ENCODE measurements at regions not wholly inside any gene's neighbourhood (a gene's known extent, or its start where the extent isn't known, plus 50 kb on each side); places are given as distances from the start of the nearest gene placed in this dataset.

GRCh38 chr17:63311416-63311937 is 134.6 kb downstream of the CYB561 start:
- no peak for TF ChIP-seq POLR2A (IDR thresholded peaks at IDR 0.05)
- TF ChIP-seq CTCF (IDR thresholded peaks at IDR 0.05): no peak
- no peaks in the 10 kb centered on the region for H3K36me3 ChIP-seq
- intact Hi-C loops (cut with DNase I): no loop called here

GRCh38 chr17:63314761-63315160 is 131.3 kb downstream of the CYB561 start:
- intact Hi-C loops (cut with DNase I): no loop called here

More at GRCh38 chr17:63311416-63311937, 134.6 kb downstream of the CYB561 start:
- no peaks in the 10 kb centered on the region for H3K4me1 ChIP-seq
- H3K9me3 ChIP-seq: no peaks in the 10 kb centered on the region
- no peak overlapping the region for H3K27ac ChIP-seq
- no peaks in the 10 kb centered on the region for H3K27me3 ChIP-seq
- H3K4me3 ChIP-seq (replicated peaks in 1 of 3): no peak overlapping the region
- DNase-seq: no peak

GRCh38 chr17:63316100-63316499 is 130.0 kb downstream of the CYB561 start:
- intact Hi-C loops (cut with DNase I): no loop called here
- DNase-seq: no peak

More at GRCh38 chr17:63314761-63315160, 131.3 kb downstream of the CYB561 start:
- no peak for TF ChIP-seq CTCF (IDR thresholded peaks at IDR 0.05)
- TF ChIP-seq POLR2A (IDR thresholded peaks at IDR 0.05): no peak
- no peaks in the 10 kb centered on the region for H3K4me1 ChIP-seq
- no peaks in the 10 kb centered on the region for H3K36me3 ChIP-seq
- H3K4me3 ChIP-seq (replicated peaks in 1 of 3): no peak overlapping the region
- no peaks in the 10 kb centered on the region for H3K9me3 ChIP-seq
- no peak for DNase-seq
- H3K27ac ChIP-seq: no peak overlapping the region
- WGBS, 2 donors: 80 to 86% methylated on average over 10 of the region's 10 CpGs
- H3K27me3 ChIP-seq: no peaks in the 10 kb centered on the region

GRCh38 chr17:63317166-63317840 is 128.8 kb downstream of the CYB561 start:
- Histone ChIP-seq H3K27me3 (no peaks in the 10 kb centered on the region), H3K4me3 (replicated peaks in 1 of 3) (no peak overlapping the region), H3K27ac (no peak overlapping the region), H3K9me3 (no peaks in the 10 kb centered on the region), H3K36me3 (no peaks in the 10 kb centered on the region), H3K4me1 (no peaks in the 10 kb centered on the region)
- 86 to 96% methylated on average over 2 of the region's 2 CpGs for WGBS, 2 donors
- TF ChIP-seq CTCF (IDR thresholded peaks at IDR 0.05): no peak
- no peak for TF ChIP-seq POLR2A (IDR thresholded peaks at IDR 0.05)
- DNase-seq: no peak
- intact Hi-C loops (cut with DNase I): no loop called here

More at GRCh38 chr17:63316100-63316499, 130.0 kb downstream of the CYB561 start:
- TF ChIP-seq CTCF (IDR thresholded peaks at IDR 0.05) (no peak), POLR2A (IDR thresholded peaks at IDR 0.05) (no peak)
- no peak overlapping the region for H3K4me3 ChIP-seq (replicated peaks in 1 of 3)
- H3K4me1 ChIP-seq: no peaks in the 10 kb centered on the region
- WGBS, 2 donors: 30 to 59% methylated on average over 1 of the region's 1 CpG
- no peak overlapping the region for H3K27ac ChIP-seq
- no peaks in the 10 kb centered on the region for H3K27me3 ChIP-seq
- H3K36me3 ChIP-seq: no peaks in the 10 kb centered on the region
- H3K9me3 ChIP-seq: no peaks in the 10 kb centered on the region

GRCh38 chr17:63325808-63326207 is 120.3 kb downstream of the CYB561 start:
- TF ChIP-seq CTCF (IDR thresholded peaks at IDR 0.05) (no peak), POLR2A (IDR thresholded peaks at IDR 0.05) (no peak)
- no peak for DNase-seq
- H3K27ac ChIP-seq: no peak overlapping the region
- H3K36me3 ChIP-seq: no peaks in the 10 kb centered on the region
- WGBS, 2 donors: 94 to 95% methylated on average over 4 of the region's 4 CpGs
- intact Hi-C loops (cut with DNase I): no loop called here
- H3K4me1 ChIP-seq: no peaks in the 10 kb centered on the region
- H3K4me3 ChIP-seq (replicated peaks in 1 of 3): no peak overlapping the region
- no peaks in the 10 kb centered on the region for H3K27me3 ChIP-seq
- H3K9me3 ChIP-seq: no peaks in the 10 kb centered on the region

All from thyroid gland (tissue), 4 donors.